K562 (cell line): ENCODE measurements at regions not wholly inside any gene's neighbourhood (a gene's known extent, or its start where the extent isn't known, plus 50 kb on each side); places are given as distances from the start of the nearest gene placed in this dataset.

Experiments
- BACH1 ChIP-seq: fragments of 200-800 bp; sonication (Bioruptor generic); IDR thresholded peaks from 2 replicates; pipeline ENCODE4 v1.6.1; 2016; ENCODE audit warnings: missing genetic modification characterization, missing compliant biosample characterization
- CEBPB ChIP-seq: fragments of 450-650 bp; IDR thresholded peaks from 2 replicates; pipeline ENCODE4 v1.6.1; 2016; ENCODE audit warnings: missing genetic modification characterization, missing compliant biosample characterization
- CREB1 ChIP-seq, 2 experiments: sonication (generic) in 1 of 2; formaldehyde crosslinking in 1 of 2; IDR thresholded peaks; 2 replicates each; pipeline versions ENCODE4 v1.6.1 to v1.8.0; 2012 to 2022; ENCODE audit warnings: inconsistent platforms in 1 of 2, mild to moderate bottlenecking in 1 of 2, missing genetic modification reagents in 1 of 2, moderate library complexity in 1 of 2
- CREBBP ChIP-seq: IDR thresholded peaks from one replicate; pipeline ENCODE4 v1.6.1; 2012; ENCODE audit warnings: low read depth, mild to moderate bottlenecking, control low read depth, inconsistent platforms, low read length
- EZH2 ChIP-seq: IDR thresholded peaks from 2 replicates; pipeline ENCODE4 v1.6.1; 2012; ENCODE audit warnings: low read depth, mild to moderate bottlenecking, inconsistent platforms, low read length, borderline replicate concordance
- GATA2 ChIP-seq: sonication (generic); formaldehyde crosslinking; IDR thresholded peaks from 2 replicates; pipeline ENCODE4 v1.4.0; 2020; ENCODE audit warnings: mild to moderate bottlenecking, missing genetic modification reagents
- KDM4B ChIP-seq, 2 experiments: fragments of 450-650 bp in 1 of 2; sonication (generic) in 1 of 2; IDR thresholded peaks; 2 replicates each; pipeline ENCODE4 v1.6.1; 2016 to 2017; ENCODE audit warnings: borderline replicate concordance in 2 of 2, antibody characterized with exemption in 1 of 2, low read depth in 1 of 2, mild to moderate bottlenecking in 1 of 2
- MAZ ChIP-seq, 2 experiments: fragments of 450-650 bp in 1 of 2; sonication (generic) in 1 of 2; formaldehyde crosslinking; IDR thresholded peaks in 1 of 2; conservative IDR thresholded peaks in 1 of 2; 2 replicates each; pipeline versions ENCODE4 v1.4.0 to v1.5.0; 2020; ENCODE audit warnings: mild to moderate bottlenecking in 1 of 2, missing genetic modification reagents in 1 of 2
- NFYB ChIP-seq: IDR thresholded peaks from 2 replicates; pipeline ENCODE4 v1.6.1; 2011; ENCODE audit warnings: mild to moderate bottlenecking, moderate library complexity; ENCODE audit not compliant: insufficient read length; ENCODE audit errors: extremely low read depth
- STAT5B ChIP-seq: fragments of 250-450 bp; sonication (Bioruptor Pico); IDR thresholded peaks from 2 replicates; pipeline ENCODE4 v1.8.0; 2021; ENCODE audit warnings: mild to moderate bottlenecking, inconsistent platforms
- ZFX ChIP-seq: sonication (generic); formaldehyde crosslinking; IDR thresholded peaks from 2 replicates; pipeline ENCODE4 v1.8.0; 2022; ENCODE audit warnings: mild to moderate bottlenecking, missing genetic modification reagents, moderate library complexity
- ZNF143 ChIP-seq: sonication (generic); formaldehyde crosslinking; IDR thresholded peaks from 2 replicates; pipeline ENCODE4 v1.9.0; 2022; ENCODE audit warnings: mild to moderate bottlenecking, missing genetic modification reagents
- ZNF830 ChIP-seq: fragments of 250-450 bp; sonication (Bioruptor Pico); IDR thresholded peaks from 2 replicates; pipeline ENCODE4 v1.5.0; 2021; ENCODE audit warnings: mild to moderate bottlenecking
- TF ChIP-seq, protein P1 (sequence below): fragments of 450-650 bp; IDR thresholded peaks from 2 replicates; pipeline ENCODE4 v1.6.1; 2017; ENCODE audit warnings: mild to moderate bottlenecking, moderate library complexity

- TF ChIP-seq, protein P1, sequence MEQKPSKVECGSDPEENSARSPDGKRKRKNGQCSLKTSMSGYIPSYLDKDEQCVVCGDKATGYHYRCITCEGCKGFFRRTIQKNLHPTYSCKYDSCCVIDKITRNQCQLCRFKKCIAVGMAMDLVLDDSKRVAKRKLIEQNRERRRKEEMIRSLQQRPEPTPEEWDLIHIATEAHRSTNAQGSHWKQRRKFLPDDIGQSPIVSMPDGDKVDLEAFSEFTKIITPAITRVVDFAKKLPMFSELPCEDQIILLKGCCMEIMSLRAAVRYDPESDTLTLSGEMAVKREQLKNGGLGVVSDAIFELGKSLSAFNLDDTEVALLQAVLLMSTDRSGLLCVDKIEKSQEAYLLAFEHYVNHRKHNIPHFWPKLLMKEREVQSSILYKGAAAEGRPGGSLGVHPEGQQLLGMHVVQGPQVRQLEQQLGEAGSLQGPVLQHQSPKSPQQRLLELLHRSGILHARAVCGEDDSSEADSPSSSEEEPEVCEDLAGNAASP, result no peak
- TF ChIP-seq CEBPB, result no peak
- no peak for TF ChIP-seq BACH1 (tag)
- TF ChIP-seq MAZ (CRISPR knock-in tag; conservative IDR thresholded peaks at IDR 0.05 in 1 of 2, IDR thresholded peaks at IDR 0.05 in 1 of 2), result no peak
- no peak for TF ChIP-seq KDM4B (IDR thresholded peaks at IDR 0.05; ENCODE audit: borderline replicate concordance in 2 of 2, low read depth in 1 of 2)
- TF ChIP-seq NFYB, result no peak
- no peak for TF ChIP-seq CREBBP
- no peak for TF ChIP-seq ZNF830 (CRISPR knock-in tag)
- no peak for TF ChIP-seq EZH2
- no peak for TF ChIP-seq CREB1 (IDR thresholded peaks at IDR 0.05)
- no peak for TF ChIP-seq CREB1 (CRISPR knock-in tag; IDR thresholded peaks at IDR 0.05)
- TF ChIP-seq ZFX (CRISPR knock-in tag), result no peak
- no peak for TF ChIP-seq STAT5B (CRISPR knock-in tag)
- no peak for TF ChIP-seq GATA2 (CRISPR knock-in tag)
- no peak for TF ChIP-seq ZNF143
Measured at GRCh38 chr2:59787095-59787494, 766.4 kb downstream of the BCL11A start.
